CD4-positive, alpha-beta T cell treated with Interleukin-4 for 4 hours (primary cell): ENCODE measurements at regions not wholly inside any gene's neighbourhood (a gene's known extent, or its start where the extent isn't known, plus 50 kb on each side); places are given as distances from the start of the nearest gene placed in this dataset.

Source experiments
- DNase-seq: peaks from one replicate; pipeline ENCODE4 v3.0.0-alpha.2; 2020

GRCh38 chr6:163724196-163724595 lies 309.7 kb downstream of the QKI start:
- DNase-seq, result no peak

GRCh38 chr6:163723759-163724158 lies 309.2 kb downstream of the QKI start:
- no peak for DNase-seq

GRCh38 chr6:163721922-163722692 lies 307.6 kb downstream of the QKI start:
- DNase-seq, result no peak

- DNase-seq, result no peak
These were observed 306.9 kb downstream of the QKI start for GRCh38 chr6:163721435-163721834.

GRCh38 chr6:163720460-163721235 lies 306.1 kb downstream of the QKI start:
- no peak for DNase-seq

- DNase-seq, result no peak
These were observed 305.5 kb downstream of the QKI start for GRCh38 chr6:163720005-163720404.

- DNase-seq, result no peak
These were observed 304.7 kb downstream of the QKI start for GRCh38 chr6:163719028-163719742.

GRCh38 chr6:163718537-163718936 lies 304.0 kb downstream of the QKI start:
- DNase-seq, result no peak

GRCh38 chr6:163717106-163717764 lies 302.7 kb downstream of the QKI start:
- no peak for DNase-seq

- DNase-seq, result no peak
These were observed 302.2 kb downstream of the QKI start for GRCh38 chr6:163716690-163717089.

- DNase-seq, result no peak
These were observed 301.3 kb downstream of the QKI start for GRCh38 chr6:163715846-163716245.

GRCh38 chr6:163714179-163714578 lies 299.7 kb downstream of the QKI start:
- DNase-seq, result no peak

GRCh38 chr6:163712981-163713380 lies 298.5 kb downstream of the QKI start:
- DNase-seq, result no peak

- DNase-seq, result no peak
These were observed 298.0 kb downstream of the QKI start for GRCh38 chr6:163712566-163712961.

- DNase-seq, result peak; percentile 4
These were observed 297.4 kb downstream of the QKI start for GRCh38 chr6:163711615-163712565.

- no peak for DNase-seq
These were observed 296.3 kb downstream of the QKI start for GRCh38 chr6:163710532-163711470.

- DNase-seq, result no peak
These were observed 295.2 kb downstream of the QKI start for GRCh38 chr6:163709693-163710092.

- no peak for DNase-seq
These were observed 294.7 kb downstream of the QKI start for GRCh38 chr6:163709255-163709654.

GRCh38 chr6:163708466-163708865 lies 293.9 kb downstream of the QKI start:
- no peak for DNase-seq
